GM12874 (cell line): ENCODE measurements at regions not wholly inside any gene's neighbourhood (a gene's known extent, or its start where the extent isn't known, plus 50 kb on each side); places are given as distances from the start of the nearest gene placed in this dataset.

Experiments used
- CTCF ChIP-seq: IDR thresholded peaks from 2 replicates; pipeline ENCODE4 v1.5.1; 2011; ENCODE audit warnings: low read depth, mild to moderate bottlenecking, control low read depth, low read length, moderate library complexity; ENCODE audit not compliant: insufficient read depth

GRCh38 chrX:114201622-114202021 lies 382.3 kb upstream of the HTR2C start:
- TF ChIP-seq CTCF = no peak

- no peak for TF ChIP-seq CTCF
Measured at GRCh38 chrX:114181195-114181594, 402.7 kb upstream of the HTR2C start.

GRCh38 chrX:114178126-114178525 lies 405.8 kb upstream of the HTR2C start:
- TF ChIP-seq CTCF = no peak

DNA sequence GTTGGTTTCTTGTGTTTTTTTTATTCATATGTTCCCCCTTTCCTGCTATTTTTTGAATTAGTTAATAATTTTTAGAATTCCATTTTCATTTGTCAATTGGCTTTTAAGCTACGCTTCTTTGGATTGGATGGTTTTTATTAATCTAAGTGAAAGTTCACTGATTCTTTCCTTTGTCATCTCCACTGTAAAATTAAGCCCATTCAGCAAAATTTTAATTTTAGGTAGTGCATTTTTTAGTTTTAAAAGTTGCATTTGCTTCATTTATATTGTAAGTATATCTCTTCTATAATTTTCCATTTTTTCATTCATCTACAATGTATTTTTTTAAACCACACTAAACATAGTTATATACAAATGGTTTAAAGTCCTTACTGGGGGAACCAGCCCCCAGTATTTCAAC lies 417.3 kb upstream of the HTR2C start:
- TF ChIP-seq CTCF = no peak

GRCh38 chrX:114165537-114165936 lies 418.3 kb upstream of the HTR2C start:
- TF ChIP-seq CTCF = no peak

GRCh38 chrX:114162068-114162735 lies 421.7 kb upstream of the HTR2C start:
- TF ChIP-seq CTCF = no peak

GRCh38 chrX:114152801-114153200 lies 431.1 kb upstream of the HTR2C start:
- no peak for TF ChIP-seq CTCF
